SK-N-SH treated with all-trans-retinoic acid at 6 μM for 48 hours (cell line): ENCODE measurements at regions not wholly inside any gene's neighbourhood (a gene's known extent, or its start where the extent isn't known, plus 50 kb on each side); places are given as distances from the start of the nearest gene placed in this dataset.

Experiments
- ZFP30 ChIP-seq: fragments of 450-650 bp; formaldehyde crosslinking; IDR thresholded peaks from 2 replicates; pipeline ENCODE4 v1.5.0; 2022; ENCODE audit warnings: mild to moderate bottlenecking, moderate library complexity
- TF ChIP-seq, protein P1 (sequence below): fragments of 250-450 bp; sonication (Bioruptor Pico); IDR thresholded peaks from 2 replicates; pipeline ENCODE4 v1.5.1; 2020; ENCODE audit warnings: low read depth, mild to moderate bottlenecking, moderate library complexity

DNA sequence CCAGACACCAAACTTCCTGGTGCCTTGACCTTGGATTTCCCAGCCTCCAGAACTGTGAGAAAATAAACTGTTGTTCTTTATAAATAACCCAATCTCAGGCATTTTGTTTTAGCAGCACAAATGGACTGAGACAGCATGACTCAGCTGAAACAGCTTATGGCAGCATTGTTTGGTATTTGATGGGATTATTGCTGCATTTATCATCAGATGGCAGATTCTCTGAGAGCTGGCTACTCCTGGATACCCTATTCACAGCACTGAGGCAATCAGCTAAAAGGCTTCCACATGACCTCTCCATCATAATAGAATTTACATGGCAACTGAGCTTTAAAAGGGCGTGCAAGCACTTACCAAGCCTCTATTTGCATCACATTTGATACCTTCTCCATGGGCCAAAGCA is 623.1 kb upstream of the CPEB2 start:
- no peak for TF ChIP-seq ZFP30 (CRISPR knock-in tag)
- TF ChIP-seq, protein P1, sequence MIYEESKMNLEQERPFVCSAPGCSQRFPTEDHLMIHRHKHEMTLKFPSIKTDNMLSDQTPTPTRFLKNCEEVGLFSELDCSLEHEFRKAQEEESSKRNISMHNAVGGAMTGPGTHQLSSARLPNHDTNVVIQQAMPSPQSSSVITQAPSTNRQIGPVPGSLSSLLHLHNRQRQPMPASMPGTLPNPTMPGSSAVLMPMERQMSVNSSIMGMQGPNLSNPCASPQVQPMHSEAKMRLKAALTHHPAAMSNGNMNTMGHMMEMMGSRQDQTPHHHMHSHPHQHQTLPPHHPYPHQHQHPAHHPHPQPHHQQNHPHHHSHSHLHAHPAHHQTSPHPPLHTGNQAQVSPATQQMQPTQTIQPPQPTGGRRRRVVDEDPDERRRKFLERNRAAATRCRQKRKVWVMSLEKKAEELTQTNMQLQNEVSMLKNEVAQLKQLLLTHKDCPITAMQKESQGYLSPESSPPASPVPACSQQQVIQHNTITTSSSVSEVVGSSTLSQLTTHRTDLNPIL (CRISPR knock-in tag) = no peak
